GM23338 (cell line): ENCODE measurements at regions not wholly inside any gene's neighbourhood (a gene's known extent, or its start where the extent isn't known, plus 50 kb on each side); places are given as distances from the start of the nearest gene placed in this dataset.

Source experiments
- EZH2 ChIP-seq: fragments of 200-600 bp; sonication (generic); IDR thresholded peaks from one replicate; pipeline ENCODE4 v1.8.0; 2017; ENCODE audit warnings: antibody characterized with exemption, mild to moderate bottlenecking, low read depth; ENCODE audit not compliant: unreplicated experiment
- EZH2phosphoT487 ChIP-seq: fragments of 200-600 bp; sonication (generic); IDR thresholded peaks from one replicate; pipeline ENCODE4 v1.8.1; 2018; ENCODE audit warnings: antibody characterized with exemption; ENCODE audit not compliant: unreplicated experiment
- JUNB ChIP-seq: IDR thresholded peaks from one replicate; pipeline ENCODE4 v1.6.1; 2016; ENCODE audit warnings: antibody characterized with exemption; ENCODE audit not compliant: unreplicated experiment
- POLR2AphosphoS5 ChIP-seq: IDR thresholded peaks from 2 replicates; pipeline ENCODE4 v1.6.1; 2016; ENCODE audit warnings: antibody characterized with exemption, low read depth
- TF ChIP-seq, protein P1 (sequence below), 2 experiments: fragments of 200-600 bp in 1 of 2; sonication (generic) in 1 of 2; conservative IDR thresholded peaks; 2 replicates each; pipeline versions ENCODE4 v1.5.1 to v1.6.1; 2016 to 2017; ENCODE audit warnings: antibody characterized with exemption in 2 of 2, low read depth in 2 of 2, mild to moderate bottlenecking in 2 of 2, moderate library complexity in 1 of 2
- TF ChIP-seq, protein P2 (sequence below): IDR thresholded peaks from one replicate; pipeline ENCODE4 v1.6.1; 2018; ENCODE audit warnings: antibody characterized with exemption; ENCODE audit not compliant: unreplicated experiment
- TF ChIP-seq, protein P3 (sequence below): IDR thresholded peaks from 2 replicates; pipeline ENCODE4 v1.6.1; 2016; ENCODE audit warnings: antibody characterized with exemption

DNA sequence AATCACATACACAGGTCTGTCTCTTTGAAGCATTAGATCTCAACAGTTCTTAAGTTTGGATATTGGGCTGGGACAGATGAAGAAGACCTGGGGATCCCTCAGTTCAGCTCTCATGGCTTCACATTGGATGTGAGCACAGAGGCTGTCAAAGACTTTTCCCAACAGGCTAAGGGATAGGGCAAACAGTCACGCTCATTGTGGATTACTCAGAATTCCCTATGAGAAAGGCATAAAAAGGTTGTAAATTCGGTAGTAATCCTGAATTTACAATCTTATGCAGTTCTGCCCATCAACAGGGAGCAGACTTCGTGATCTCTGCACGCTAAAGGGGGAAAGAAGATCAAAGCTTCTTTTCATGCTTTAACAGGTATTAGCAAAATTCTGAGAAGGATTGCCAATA, 448.4 kb downstream of the DAD1 start:
- no peak for TF ChIP-seq POLR2AphosphoS5
- TF ChIP-seq, protein P1, sequence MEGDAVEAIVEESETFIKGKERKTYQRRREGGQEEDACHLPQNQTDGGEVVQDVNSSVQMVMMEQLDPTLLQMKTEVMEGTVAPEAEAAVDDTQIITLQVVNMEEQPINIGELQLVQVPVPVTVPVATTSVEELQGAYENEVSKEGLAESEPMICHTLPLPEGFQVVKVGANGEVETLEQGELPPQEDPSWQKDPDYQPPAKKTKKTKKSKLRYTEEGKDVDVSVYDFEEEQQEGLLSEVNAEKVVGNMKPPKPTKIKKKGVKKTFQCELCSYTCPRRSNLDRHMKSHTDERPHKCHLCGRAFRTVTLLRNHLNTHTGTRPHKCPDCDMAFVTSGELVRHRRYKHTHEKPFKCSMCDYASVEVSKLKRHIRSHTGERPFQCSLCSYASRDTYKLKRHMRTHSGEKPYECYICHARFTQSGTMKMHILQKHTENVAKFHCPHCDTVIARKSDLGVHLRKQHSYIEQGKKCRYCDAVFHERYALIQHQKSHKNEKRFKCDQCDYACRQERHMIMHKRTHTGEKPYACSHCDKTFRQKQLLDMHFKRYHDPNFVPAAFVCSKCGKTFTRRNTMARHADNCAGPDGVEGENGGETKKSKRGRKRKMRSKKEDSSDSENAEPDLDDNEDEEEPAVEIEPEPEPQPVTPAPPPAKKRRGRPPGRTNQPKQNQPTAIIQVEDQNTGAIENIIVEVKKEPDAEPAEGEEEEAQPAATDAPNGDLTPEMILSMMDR (conservative IDR thresholded peaks at IDR 0.05; ENCODE audit: low read depth in 2 of 2): no peak
- no peak for TF ChIP-seq EZH2
- TF ChIP-seq, protein P2, sequence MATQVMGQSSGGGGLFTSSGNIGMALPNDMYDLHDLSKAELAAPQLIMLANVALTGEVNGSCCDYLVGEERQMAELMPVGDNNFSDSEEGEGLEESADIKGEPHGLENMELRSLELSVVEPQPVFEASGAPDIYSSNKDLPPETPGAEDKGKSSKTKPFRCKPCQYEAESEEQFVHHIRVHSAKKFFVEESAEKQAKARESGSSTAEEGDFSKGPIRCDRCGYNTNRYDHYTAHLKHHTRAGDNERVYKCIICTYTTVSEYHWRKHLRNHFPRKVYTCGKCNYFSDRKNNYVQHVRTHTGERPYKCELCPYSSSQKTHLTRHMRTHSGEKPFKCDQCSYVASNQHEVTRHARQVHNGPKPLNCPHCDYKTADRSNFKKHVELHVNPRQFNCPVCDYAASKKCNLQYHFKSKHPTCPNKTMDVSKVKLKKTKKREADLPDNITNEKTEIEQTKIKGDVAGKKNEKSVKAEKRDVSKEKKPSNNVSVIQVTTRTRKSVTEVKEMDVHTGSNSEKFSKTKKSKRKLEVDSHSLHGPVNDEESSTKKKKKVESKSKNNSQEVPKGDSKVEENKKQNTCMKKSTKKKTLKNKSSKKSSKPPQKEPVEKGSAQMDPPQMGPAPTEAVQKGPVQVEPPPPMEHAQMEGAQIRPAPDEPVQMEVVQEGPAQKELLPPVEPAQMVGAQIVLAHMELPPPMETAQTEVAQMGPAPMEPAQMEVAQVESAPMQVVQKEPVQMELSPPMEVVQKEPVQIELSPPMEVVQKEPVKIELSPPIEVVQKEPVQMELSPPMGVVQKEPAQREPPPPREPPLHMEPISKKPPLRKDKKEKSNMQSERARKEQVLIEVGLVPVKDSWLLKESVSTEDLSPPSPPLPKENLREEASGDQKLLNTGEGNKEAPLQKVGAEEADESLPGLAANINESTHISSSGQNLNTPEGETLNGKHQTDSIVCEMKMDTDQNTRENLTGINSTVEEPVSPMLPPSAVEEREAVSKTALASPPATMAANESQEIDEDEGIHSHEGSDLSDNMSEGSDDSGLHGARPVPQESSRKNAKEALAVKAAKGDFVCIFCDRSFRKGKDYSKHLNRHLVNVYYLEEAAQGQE: no peak
- TF ChIP-seq EZH2phosphoT487: no peak
- TF ChIP-seq, protein P3, sequence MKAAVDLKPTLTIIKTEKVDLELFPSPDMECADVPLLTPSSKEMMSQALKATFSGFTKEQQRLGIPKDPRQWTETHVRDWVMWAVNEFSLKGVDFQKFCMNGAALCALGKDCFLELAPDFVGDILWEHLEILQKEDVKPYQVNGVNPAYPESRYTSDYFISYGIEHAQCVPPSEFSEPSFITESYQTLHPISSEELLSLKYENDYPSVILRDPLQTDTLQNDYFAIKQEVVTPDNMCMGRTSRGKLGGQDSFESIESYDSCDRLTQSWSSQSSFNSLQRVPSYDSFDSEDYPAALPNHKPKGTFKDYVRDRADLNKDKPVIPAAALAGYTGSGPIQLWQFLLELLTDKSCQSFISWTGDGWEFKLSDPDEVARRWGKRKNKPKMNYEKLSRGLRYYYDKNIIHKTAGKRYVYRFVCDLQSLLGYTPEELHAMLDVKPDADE: no peak
- TF ChIP-seq JUNB: no peak
